ENCODE measurements at regions not wholly inside any gene's neighbourhood (a gene's known extent, or its start where the extent isn't known, plus 50 kb on each side); places are given as distances from the start of the nearest gene placed in this dataset.
"Not testable (repeated sequence)": the region's sequence is repeated elsewhere in the genome, so short reads cannot be mapped to it uniquely, and the experiment has no call there.

DNA sequence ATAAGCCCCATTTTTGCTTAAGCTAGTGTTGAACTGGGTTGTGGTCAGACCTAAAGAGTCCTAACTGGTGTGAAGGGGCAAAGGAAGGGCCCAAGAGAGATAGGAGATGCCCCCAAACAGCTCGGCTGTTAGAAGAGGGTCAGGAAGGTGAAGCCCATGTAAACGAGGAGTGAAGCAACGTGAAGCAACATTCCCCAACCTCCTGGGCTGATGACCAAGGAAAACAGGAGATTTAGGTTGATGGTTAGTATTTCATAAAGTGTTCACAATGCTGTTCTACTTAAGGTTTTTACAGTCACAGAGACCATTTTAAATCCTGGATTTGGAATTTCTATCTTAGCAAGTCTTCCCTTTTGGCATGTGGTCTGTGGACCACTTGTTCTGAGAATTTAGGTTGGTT lies 144.0 kb upstream of the SERPINE2 start:
- DNase-seq (ENCODE audit: low read depth, low spot score): no peak
- H3K27ac ChIP-seq: no peak overlapping the region

DNA sequence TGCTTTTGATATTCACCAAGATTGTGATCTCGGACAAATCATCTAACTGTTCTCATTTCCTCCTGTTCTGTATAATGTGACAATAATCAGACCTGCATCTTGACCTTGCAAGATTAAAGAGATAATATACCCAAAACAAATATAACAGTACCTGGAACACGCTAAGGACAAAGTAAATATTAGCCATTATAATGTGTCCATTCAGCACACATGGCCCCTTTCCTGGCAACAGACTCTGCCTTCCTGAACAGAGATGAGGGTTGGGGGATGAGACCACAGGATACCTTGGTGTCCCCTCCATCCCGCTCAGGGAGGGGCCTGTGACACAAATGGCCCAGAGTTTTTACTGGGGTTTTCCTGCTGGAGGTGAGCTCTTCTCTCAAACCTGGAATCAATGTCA lies 143.4 kb upstream of the SERPINE2 start:
- no peak for DNase-seq (ENCODE audit: low read depth, low spot score)
- no peak overlapping the region for H3K27ac ChIP-seq

DNA sequence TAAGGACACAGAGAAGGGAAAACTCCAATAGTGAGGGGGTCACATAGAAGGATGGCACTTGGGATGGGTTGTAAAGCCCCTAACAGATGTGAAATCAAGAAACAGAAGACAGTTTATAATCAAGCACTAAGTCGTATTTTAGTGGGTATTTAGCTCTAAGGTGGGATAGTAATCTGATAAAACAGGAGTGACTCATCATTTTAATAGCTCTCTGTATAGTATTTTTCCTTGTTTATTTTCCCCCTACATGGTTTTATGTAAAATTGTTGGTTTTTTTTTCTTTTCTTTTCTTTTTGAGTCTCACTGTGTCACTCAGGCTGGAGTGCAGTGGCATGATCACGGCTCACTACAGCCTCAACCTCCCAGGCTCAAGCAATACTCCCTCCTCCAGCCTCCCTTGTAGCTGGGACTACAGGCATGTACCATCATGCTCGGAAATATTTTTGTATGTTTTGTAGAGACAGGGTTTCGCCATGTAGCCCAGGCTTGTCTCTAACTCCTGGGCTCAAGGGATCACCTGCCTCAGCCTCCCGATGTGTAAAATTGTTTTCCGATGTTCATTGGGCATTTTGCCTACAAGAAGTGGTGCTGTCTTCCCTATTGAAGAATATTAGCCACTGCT lies 142.6 kb upstream of the SERPINE2 start:
- H3K27ac ChIP-seq: no peak overlapping the region
- peak; percentile 22 for DNase-seq (ENCODE audit: low read depth, low spot score)

DNA sequence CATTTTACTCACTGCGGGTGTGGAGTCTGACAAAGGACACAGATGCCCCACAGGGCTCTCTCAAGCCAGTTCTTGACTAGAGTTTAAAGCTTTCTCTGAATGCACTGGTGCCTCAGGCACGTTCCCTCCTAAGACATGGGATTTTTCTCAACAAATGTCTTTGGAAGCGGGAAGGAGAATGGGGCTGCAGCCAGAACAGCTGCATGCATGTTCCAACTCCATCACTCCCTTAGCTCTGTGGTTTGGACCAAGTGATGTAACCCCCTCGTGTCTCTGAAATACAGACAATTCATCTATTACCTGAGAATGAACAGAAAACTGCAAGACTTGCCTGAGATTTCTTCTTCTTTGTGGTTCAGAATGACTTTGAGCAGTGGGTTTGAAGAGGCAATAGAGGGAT lies 141.7 kb upstream of the SERPINE2 start:
- DNase-seq (ENCODE audit: low read depth, low spot score): no peak
- no peak overlapping the region for H3K27ac ChIP-seq

DNA sequence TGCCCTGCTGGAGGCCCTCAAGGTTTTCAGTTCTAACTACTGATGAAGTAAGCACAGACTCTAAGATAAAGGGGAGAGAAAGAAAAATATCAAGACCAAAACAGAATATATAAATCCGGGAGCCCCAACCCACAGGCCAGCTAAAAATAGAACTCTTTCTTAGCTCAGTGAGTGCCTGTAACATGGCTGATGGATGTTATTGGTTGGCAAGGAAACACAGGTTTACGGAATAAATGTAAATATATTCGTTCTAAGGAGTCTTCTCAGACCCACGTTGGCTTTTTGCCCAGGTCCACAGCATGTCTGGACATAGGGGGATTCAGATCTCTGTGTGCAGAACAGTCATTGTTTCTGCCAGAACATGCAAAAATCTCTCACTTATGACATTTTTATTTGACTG lies 139.0 kb upstream of the SERPINE2 start:
- H3K27ac ChIP-seq: no peak overlapping the region
- DNase-seq (ENCODE audit: low read depth, low spot score): peak; percentile 40

DNA sequence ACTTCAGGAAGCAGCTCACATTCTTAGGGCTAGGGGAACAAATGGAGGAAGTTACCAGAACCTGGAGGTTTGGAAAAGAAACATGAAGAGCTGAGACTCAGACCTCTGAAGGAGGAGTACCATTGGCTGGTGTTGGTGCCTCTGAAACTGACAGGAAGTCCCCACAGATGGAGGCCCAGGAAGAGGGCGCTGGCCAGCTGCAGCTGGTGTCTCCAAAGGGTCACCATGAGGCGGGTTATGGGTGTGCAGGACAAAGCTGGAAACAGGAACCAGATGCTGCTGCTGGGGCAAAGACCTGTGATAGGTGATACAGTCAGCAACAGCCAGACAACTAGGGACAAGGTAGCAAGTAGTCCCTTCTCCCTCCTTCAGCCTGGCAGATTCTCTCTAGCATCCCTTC lies 136.5 kb upstream of the SERPINE2 start:
- DNase-seq (ENCODE audit: low read depth, low spot score): no peak
- H3K27ac ChIP-seq: no peak overlapping the region

DNA sequence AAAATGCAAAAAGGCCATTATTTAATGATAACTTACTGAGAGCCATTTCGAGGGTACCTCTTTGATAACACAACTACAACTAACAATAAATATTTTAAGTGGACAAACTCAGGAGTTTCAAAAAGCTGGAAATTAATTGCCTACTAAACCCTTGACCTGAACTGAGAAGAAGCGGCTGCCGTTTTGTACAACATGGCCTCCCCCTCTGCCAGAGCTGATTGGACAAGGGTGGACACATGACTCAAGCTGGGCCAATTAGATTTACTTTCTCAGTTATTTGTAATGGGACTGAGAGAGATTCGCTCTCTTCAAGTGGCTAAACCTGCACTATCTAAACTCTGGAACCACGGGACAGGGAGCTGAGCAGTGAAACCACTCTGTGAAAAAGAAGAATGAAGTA lies 135.9 kb upstream of the SERPINE2 start:
- no peak for DNase-seq (ENCODE audit: low read depth, low spot score)
- no peak overlapping the region for H3K27ac ChIP-seq

DNA sequence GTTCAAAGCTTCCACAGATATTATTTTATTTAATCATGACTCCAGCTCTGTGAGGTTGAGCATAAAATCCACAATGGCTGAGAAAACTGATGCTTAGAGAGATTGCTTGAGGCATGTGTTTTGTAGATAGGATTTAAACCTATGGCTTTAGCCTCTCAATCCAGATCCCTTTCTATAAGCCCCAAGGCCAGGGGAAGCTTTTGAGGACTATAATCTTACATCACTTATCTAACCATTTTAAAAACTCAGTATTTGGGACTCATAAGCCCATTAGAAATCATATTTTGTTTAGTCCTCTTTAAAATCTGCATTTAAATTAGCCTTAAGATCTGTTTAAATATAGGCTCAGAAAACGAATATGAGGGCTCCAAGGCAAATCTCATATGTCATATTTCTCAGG lies 135.4 kb upstream of the SERPINE2 start:
- no peak overlapping the region for H3K27ac ChIP-seq
- no peak for DNase-seq (ENCODE audit: low read depth, low spot score)

DNA sequence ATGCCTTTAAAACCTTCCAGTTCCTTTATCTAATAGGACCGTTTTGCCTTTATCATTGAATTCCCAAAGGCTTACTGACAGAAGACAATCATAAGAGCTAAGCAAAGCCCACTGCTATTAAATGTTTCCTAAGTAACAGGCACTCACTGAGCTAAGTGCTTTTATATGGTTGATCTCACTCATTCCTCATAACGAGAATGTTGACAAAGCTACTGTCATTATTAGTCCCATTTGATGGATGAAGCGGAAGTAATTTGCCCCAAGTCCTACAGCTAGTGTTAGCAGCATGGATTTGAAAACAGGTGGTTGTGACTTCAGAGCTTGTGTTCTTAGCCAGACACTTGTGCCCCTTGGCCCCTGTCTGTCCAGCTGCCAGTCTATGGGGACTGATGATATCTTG lies 134.8 kb upstream of the SERPINE2 start:
- H3K27ac ChIP-seq: no peak overlapping the region
- no peak for DNase-seq (ENCODE audit: low read depth, low spot score)

DNA sequence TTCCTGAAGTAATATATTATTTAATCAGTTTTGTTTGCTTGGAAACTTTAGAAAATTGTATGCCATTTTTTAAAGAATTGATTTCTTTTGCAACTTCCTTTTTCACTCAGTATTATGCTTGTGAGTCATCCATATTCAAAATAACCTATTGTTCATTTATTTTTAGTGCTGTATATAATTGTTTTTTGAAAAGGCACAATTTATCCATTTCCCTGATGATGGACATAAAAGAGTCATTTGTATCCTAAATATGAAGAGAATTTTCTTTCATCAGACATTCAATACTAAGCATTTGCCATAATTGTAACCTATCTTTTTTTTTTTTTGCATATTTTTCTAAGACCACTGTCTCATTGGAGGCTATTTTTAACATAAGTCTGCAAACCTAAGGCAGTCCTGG lies 134.1 kb upstream of the SERPINE2 start:
- H3K27ac ChIP-seq: no peak overlapping the region
- no peak for DNase-seq (ENCODE audit: low read depth, low spot score)

DNA sequence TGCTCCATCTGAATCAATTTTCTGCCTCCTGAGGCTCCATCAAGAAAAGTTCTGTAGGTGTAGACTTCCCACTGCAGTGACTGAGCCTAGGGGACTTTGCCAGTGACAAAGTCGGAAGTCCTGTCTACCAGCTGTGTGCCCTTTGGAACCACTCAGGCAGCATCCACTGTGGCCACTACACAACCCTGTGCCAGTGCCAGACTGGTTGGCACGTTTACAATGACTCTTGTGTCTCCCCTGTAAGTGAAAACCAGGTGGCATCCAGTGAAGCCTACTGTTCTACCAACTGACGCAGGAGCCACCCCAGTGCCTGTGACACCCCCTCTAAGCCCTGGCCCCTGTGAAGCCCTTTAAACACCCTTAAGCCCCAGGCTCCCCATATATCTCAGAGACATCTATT lies 132.1 kb upstream of the SERPINE2 start:
- no peak for DNase-seq (ENCODE audit: low read depth, low spot score)
- no peak overlapping the region for H3K27ac ChIP-seq

DNA sequence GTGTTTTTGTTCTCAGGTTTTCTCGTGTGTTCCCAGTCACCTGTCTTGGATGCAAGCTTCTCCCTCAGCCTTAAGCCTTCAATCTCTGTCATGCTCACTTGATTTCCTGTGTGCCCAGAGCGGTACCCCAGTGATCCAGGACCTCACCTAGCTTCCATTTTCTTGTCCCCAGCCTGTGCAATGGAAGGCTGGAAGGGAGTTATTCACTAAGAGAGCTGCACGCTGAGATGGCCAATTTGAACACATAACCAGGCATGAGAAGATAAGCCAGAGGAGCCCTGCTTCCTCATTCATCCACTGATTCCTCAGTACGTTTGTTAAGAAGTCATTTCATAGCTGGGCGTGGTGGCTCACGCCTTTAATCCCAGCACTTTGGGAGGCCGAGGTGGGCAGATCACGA lies 130.8 kb upstream of the SERPINE2 start:
- no peak for DNase-seq (ENCODE audit: low read depth, low spot score)
- H3K27ac ChIP-seq: no peak overlapping the region

DNA sequence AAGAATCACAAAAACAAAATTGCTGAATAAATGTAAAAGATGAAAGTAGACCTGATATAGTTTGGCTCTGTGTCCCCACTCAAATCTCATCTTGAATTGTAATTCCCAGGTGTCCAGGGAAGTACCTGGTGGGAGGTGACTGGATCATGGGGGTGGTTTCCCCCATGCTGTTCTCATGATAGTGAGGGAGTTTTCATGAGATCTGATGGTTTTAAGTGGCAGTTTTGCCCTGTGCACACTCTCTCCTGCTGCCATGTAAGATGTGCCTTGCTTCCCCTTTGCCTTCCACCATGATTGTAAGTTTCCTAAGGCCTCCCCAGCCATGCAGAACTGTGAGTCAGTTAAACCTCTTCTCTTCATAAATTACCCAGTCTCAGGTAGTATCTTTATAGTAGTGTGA lies 128.7 kb upstream of the SERPINE2 start:
- not testable (repeated sequence) for H3K27ac ChIP-seq; DNase-seq (ENCODE audit: low read depth, low spot score)

DNA sequence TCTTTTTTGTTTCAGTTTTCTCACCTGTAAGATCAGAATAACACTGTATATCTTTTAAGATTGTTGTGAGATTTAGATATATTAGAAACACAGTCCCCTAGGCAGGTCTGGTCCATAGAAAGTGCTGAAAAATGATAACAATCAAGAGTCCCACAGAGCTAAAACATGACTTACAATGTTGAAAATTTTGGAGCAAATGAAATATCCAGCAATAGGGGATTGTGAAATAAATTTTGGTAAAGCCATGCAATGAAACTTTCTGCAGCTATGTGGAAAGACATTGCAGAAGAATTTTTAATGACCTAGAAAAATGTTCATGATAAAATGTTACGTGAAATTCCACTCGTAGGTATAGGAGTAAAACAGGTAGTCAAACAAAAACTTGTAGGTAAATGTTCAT lies 127.6 kb upstream of the SERPINE2 start:
- no peak overlapping the region for H3K27ac ChIP-seq
- no peak for DNase-seq (ENCODE audit: low read depth, low spot score)

DNA sequence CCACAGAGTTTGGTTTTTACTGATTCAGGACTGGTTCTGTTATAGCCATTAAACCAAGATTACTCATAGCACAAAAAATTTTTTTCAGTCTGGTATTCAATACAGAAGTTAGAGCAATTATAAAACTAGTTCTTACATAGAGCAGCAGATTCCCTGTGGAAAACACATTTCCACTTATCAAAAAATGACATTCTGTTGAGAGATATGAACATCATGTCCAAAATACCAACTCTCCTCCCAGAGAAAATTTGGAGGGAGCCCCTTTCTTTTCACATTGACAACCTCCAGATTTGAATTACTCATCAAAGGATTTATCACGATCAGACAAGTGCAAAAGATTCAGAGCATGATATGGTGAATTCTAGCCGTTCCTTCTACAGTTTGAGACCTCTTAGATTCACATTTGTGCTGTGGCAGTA lies 126.8 kb upstream of the SERPINE2 start:
- no peak overlapping the region for H3K27ac ChIP-seq
- DNase-seq (ENCODE audit: low read depth, low spot score): no peak

DNA sequence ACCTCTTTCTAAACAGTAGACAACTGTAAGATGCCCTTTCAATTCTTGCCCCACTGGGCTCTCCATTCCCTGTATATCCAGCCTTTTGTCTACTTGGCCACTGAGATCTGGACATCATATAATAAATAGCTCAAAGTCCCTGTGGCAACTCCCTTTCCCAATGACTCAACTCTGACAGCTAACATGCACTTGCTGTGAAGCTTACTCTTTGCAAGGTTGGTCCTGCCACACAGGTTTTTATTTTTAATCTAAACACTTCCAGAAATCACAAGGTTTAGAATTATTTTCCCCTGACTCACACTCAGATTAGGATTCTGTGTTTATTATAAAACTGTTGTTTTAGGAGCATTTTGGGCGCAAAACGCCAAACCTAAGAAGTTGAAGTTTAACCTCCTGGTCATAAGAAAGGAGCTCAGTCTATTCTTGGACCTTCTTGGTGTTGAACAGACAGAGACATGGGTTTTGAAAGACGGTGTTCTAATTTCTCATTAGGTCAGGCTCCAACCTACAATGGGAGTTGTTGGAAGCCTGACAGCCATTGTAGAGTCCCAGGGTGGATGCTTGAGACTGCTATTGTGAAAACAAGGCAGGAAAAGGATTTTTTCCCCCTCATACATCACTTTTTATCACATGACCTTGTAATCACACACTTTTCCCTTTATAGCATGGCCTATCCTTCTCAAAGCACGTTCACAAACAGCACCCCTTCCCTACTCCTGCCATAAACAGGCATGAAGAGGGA lies 124.7 kb upstream of the SERPINE2 start:
- peak; percentile 27 for DNase-seq (ENCODE audit: low read depth, low spot score)
- H3K27ac ChIP-seq: no peak overlapping the region

DNA sequence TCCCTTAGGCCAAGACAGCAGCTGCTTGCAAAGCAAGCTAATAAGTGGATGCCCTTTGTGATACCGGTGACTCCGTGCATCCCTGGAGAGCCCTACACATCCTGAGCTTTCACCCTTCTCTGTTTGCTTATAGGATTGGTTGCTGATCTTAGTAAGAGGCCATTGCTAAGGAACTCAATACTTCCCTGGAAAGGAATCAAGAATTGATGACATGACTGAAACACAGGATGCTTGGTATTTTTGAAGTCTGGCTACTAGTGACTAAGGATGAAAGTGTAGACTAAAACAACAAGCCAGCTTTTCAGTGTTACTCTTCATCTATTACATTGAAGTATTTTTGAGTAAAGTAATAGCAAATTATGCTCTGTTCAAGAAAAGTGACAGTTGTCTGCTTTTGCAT lies 123.0 kb upstream of the SERPINE2 start:
- DNase-seq (ENCODE audit: low read depth, low spot score): no peak
- H3K27ac ChIP-seq: no peak overlapping the region

DNA sequence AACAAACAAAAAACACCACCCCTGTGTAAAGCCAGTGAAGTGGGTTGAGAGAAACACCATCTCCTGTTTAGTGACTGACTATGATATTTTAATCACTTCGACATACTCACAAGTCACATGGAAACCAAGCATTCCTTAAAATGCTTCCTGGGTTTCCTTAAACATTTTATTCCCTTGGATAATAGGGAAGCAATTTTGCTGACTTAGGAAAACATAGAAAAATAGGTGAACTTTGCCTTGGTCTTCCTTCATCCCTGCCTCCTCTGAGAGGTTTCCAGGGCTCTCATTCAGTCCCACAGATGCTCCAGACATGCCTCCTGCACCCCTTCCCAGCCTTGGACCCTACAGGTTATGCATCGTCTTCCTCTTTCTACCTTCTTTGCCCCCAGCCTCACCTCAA lies 122.6 kb upstream of the SERPINE2 start:
- H3K27ac ChIP-seq: no peak overlapping the region

DNA sequence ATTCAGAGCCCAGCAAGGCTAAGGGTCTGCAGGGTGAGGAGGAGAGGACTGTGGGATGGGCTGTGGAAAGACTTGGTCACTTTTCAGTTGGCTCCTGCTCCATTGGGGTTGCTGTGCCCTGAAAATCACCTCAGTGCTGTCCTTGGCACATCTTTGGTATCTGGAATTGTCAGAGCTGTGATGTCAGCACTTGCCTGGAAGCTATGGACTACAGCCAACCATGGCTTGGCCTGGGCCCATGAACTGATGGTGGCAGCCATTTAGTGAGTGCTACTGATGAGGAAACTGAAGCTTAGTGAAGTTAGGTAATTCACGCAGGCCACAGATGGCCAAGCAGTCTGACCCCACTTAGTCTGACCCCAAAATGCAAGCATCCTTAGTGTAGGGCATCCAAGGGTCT lies 121.8 kb upstream of the SERPINE2 start:
- DNase-seq (ENCODE audit: low read depth, low spot score): no peak
- H3K27ac ChIP-seq: no peak overlapping the region

More for the DNA sequence above, 122.6 kb upstream of the SERPINE2 start:
- DNase-seq (ENCODE audit: low read depth, low spot score): no peak

DNA sequence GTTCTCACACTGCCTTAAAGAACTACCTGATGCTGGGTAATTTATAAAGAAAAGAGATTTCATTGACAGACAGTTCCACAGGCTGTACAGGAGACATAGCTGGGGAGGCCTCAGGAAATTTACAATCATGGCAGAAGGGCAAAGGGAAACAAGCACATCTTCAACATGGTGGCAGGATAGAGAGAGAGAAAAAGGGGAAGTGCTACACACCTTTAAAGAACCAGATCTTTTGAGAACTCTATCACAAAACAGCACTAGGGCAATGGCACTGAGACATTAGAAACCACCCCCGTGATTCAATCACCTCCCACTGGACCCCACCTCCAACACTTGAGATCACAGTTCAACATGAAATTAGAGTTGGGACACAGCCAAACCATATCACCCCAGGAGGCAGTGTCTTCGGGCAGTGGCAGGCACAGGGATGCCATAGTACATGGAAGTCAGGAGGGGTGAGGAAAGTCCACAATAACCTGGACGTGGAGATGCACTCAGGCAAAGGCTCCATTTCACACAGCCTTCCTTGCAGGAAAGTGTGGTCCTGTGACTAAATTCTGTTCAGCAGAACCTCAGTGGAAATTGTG lies 120.4 kb upstream of the SERPINE2 start:
- DNase-seq (ENCODE audit: low read depth, low spot score): no peak
- no peak overlapping the region for H3K27ac ChIP-seq

DNA sequence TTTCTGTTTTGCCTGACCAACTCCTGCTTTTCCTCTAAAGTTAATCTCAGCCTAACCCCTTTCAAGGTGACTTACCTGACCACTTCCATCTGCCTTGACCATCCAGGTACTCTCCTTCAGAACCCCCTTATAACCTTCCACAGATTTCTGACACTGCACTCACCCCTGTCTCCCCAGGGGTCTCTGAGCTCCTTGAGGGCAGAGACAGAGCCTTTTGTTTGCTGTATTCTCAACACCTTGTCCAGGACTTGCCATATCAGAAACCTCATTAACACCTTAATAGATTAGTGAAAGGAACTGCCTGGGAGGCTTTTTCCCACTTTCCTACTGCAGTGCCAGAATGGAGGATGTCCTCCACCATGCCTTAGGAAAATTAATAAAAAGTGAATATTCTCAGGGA lies 119.7 kb upstream of the SERPINE2 start:
- no peak for DNase-seq (ENCODE audit: low read depth, low spot score)
- H3K27ac ChIP-seq: no peak overlapping the region

DNA sequence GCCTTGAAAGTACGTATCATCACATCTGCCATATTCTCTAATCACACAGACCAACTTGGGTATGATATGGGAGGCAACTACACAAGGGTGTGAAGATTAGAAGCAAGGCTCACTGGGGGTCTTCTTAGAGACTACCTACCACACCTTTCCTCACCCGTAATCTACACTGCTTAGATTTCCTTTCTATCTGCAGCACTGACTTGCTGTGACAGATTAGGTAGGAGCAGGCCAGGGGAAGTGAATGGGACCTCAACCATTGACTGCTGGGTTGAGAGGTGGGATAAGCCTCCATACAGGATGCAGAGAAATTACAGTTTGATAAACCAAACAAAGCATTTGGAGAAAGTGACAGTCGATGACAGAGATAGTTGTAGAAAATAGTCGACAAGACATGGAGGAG lies 119.0 kb upstream of the SERPINE2 start:
- no peak for DNase-seq (ENCODE audit: low read depth, low spot score)
- no peak overlapping the region for H3K27ac ChIP-seq
